HCT116 (cell line): ENCODE measurements at regions not wholly inside any gene's neighbourhood (a gene's known extent, or its start where the extent isn't known, plus 50 kb on each side); places are given as distances from the start of the nearest gene placed in this dataset.

ENCODE experiments used
- ATAC-seq: fragments of 200-7000 bp; cut with Tn5 transposase; 2 replicates; pipeline ENCODE4 v1.9.1; 2020; ENCODE audit warnings: mild to moderate bottlenecking, moderate library complexity
- BruUV-seq: library from RNA; stranded (reverse); fragments of 400-500 nt; replicated peaks from 2 replicates; lab custom pipeline; 2021; lab: Mats Ljungman, UMichigan
- CTCF ChIA-PET: fragments of 300-600 bp; sonication (Branson Sonifier 250); formaldehyde crosslinking; loops from one replicate; lab custom pipeline; 2021; ENCODE audit warnings: antibody characterized with exemption; lab: Charles Lee
- POLR2A ChIA-PET: fragments of 300-600, 350-600 bp; sonication (Branson Sonifier 250); formaldehyde crosslinking; loops from one replicate; lab custom pipeline; 2021; ENCODE audit warnings: antibody characterized with exemption; lab: Charles Lee
- RAD21 ChIA-PET, 2 experiments: fragments of 300-600 bp; sonication (Branson Sonifier 250); formaldehyde crosslinking; loops; one replicate each; lab custom pipeline; 2023; ENCODE audit warnings: low total read pairs in 2 of 2; ENCODE audit not compliant: uncharacterized antibody in 2 of 2, unreplicated experiment in 2 of 2, low non-redundant PET in 1 of 2; lab: Charles Lee
- DNase-seq: peaks from one replicate; pipeline ENCODE4 v3.0.0-alpha.2; 2010; ENCODE audit warnings: low read depth, low spot score
- H2AFZ ChIP-seq: fragments of 200-600 bp; shearing (Covaris generic), sonication (generic); 2 replicates; pipeline ENCODE4 v1.6.1; 2017; ENCODE audit warnings: low read depth, mixed run types, mixed read lengths, antibody characterized with exemption, low read length; ENCODE audit not compliant: poor library complexity, severe bottlenecking
- H3K27ac ChIP-seq: 2 replicates; pipeline ENCODE4 v1.5.1; 2012; ENCODE audit warnings: low read depth, low read length
- H3K27me3 ChIP-seq: fragments of 200-600 bp; sonication (generic); 2 replicates; pipeline ENCODE4 v1.6.1; 2016; ENCODE audit warnings: mixed run types, low read length, mixed read lengths; ENCODE audit not compliant: insufficient read depth
- H3K36me3 ChIP-seq, 2 experiments: fragments of 200-500 bp in 1 of 2; fragments of 200-600 bp in 1 of 2; sonication (Bioruptor generic) in 1 of 2; sonication (generic) in 1 of 2; 2 replicates each; pipeline versions ENCODE4 v1.5.1 to v1.6.1; 2014 to 2016; ENCODE audit warnings: low read length in 2 of 2, inconsistent platforms in 1 of 2, mixed read lengths in 1 of 2, mixed run types in 1 of 2; ENCODE audit not compliant: insufficient read depth in 2 of 2, control insufficient read depth in 1 of 2
- H3K4me1 ChIP-seq, 2 experiments: fragments of 200-600 bp in 1 of 2; sonication (generic) in 1 of 2; 2 replicates each; pipeline versions ENCODE4 v1.5.1 to v1.6.1; 2012 to 2017; ENCODE audit warnings: low read length in 2 of 2, inconsistent platforms in 1 of 2, mild to moderate bottlenecking in 1 of 2, mixed read lengths in 1 of 2, mixed run types in 1 of 2, moderate library complexity in 1 of 2; ENCODE audit not compliant: insufficient read depth in 2 of 2, control insufficient read depth in 1 of 2
- H3K4me2 ChIP-seq: fragments of 200-600 bp; sonication (generic); 2 replicates; pipeline ENCODE4 v1.6.1; 2017; ENCODE audit warnings: mixed run types, low read length, mixed read lengths
- H3K4me3 ChIP-seq, 2 experiments: fragments of 200-600 bp in 1 of 2; sonication (generic) in 1 of 2; replicated peaks in 1 of 2; 2 replicates each; pipeline ENCODE4 v1.5.1; 2011 to 2016; ENCODE audit warnings: low read length in 2 of 2, control low read depth in 1 of 2, low read depth in 1 of 2, mild to moderate bottlenecking in 1 of 2, mixed read lengths in 1 of 2, mixed run types in 1 of 2
- H3K79me2 ChIP-seq: fragments of 200-600 bp; sonication (generic); 2 replicates; pipeline ENCODE4 v1.6.1; 2017; ENCODE audit warnings: mild to moderate bottlenecking, mixed run types, low read length, moderate library complexity, mixed read lengths; ENCODE audit not compliant: insufficient read depth
- H3K9ac ChIP-seq: fragments of 200-600 bp; sonication (generic); 2 replicates; pipeline ENCODE4 v1.6.1; 2016; ENCODE audit warnings: low read length, mixed read lengths
- H3K9me2 ChIP-seq: fragments of 200-600 bp; sonication (generic), shearing (Covaris generic); 2 replicates; pipeline ENCODE4 v1.6.1; 2017; ENCODE audit warnings: mixed run types, mild to moderate bottlenecking, moderate library complexity; ENCODE audit not compliant: insufficient read depth
- H3K9me3 ChIP-seq, 2 experiments: fragments of 200-500 bp in 1 of 2; fragments of 200-600 bp in 1 of 2; sonication (Bioruptor generic) in 1 of 2; sonication (generic) in 1 of 2; 2 replicates each; pipeline ENCODE4 v1.6.1; 2014 to 2017; ENCODE audit warnings: low read length in 2 of 2, mixed read lengths in 2 of 2, inconsistent platforms in 1 of 2, low read depth in 1 of 2, mild to moderate bottlenecking in 1 of 2, mixed run types in 1 of 2, moderate library complexity in 1 of 2; ENCODE audit not compliant: control insufficient read depth in 1 of 2, insufficient read depth in 1 of 2
- H4K20me1 ChIP-seq: fragments of 200-600 bp; sonication (generic), shearing (Covaris generic); 2 replicates; pipeline ENCODE4 v1.6.1; 2017; ENCODE audit warnings: mixed run types, mild to moderate bottlenecking, moderate library complexity; ENCODE audit not compliant: insufficient read depth
- ATF3 ChIP-seq: IDR thresholded peaks from 2 replicates; pipeline ENCODE4 v1.6.1; 2012
- CBX3 ChIP-seq: IDR thresholded peaks from 2 replicates; pipeline ENCODE4 v1.6.1; 2012; ENCODE audit warnings: low read depth
- CEBPB ChIP-seq: IDR thresholded peaks from 2 replicates; pipeline ENCODE4 v1.6.1; 2012; ENCODE audit warnings: low read depth
- EGR1 ChIP-seq: IDR thresholded peaks from 2 replicates; pipeline ENCODE4 v1.6.1; 2012; ENCODE audit warnings: low read depth
- ELF1 ChIP-seq: IDR thresholded peaks from 2 replicates; pipeline ENCODE4 v1.6.1; 2012; ENCODE audit warnings: low read depth, borderline replicate concordance
- EZH2 ChIP-seq: fragments of 200-600 bp; sonication (generic); IDR thresholded peaks from 2 replicates; pipeline ENCODE4 v1.6.1; 2017; ENCODE audit warnings: antibody characterized with exemption, mixed run types
- FOSL1 ChIP-seq: IDR thresholded peaks from 2 replicates; pipeline ENCODE4 v1.6.1; 2012; ENCODE audit warnings: low read depth
- JUND ChIP-seq: IDR thresholded peaks from 2 replicates; pipeline ENCODE4 v1.6.1; 2012
- POLR2A ChIP-seq: IDR thresholded peaks from 2 replicates; pipeline ENCODE4 v1.7.0; 2011; ENCODE audit warnings: borderline replicate concordance; ENCODE audit not compliant: insufficient read depth, insufficient read length; ENCODE audit errors: extremely low read depth
- POLR2AphosphoS5 ChIP-seq: IDR thresholded peaks from 2 replicates; pipeline ENCODE4 v1.6.1; 2011; ENCODE audit warnings: mild to moderate bottlenecking, low read depth, low read length, moderate library complexity
- RAD21 ChIP-seq: IDR thresholded peaks from 2 replicates; pipeline ENCODE4 v1.6.1; 2012; ENCODE audit warnings: low read depth, mild to moderate bottlenecking
- SP1 ChIP-seq: IDR thresholded peaks from 2 replicates; pipeline ENCODE4 v1.6.1; 2012; ENCODE audit warnings: low read depth
- TCF7L2 ChIP-seq: IDR thresholded peaks from 2 replicates; pipeline ENCODE4 v1.7.0; 2011; ENCODE audit warnings: borderline replicate concordance, inconsistent platforms; ENCODE audit not compliant: insufficient read depth, insufficient read length; ENCODE audit errors: extremely low read depth
- YY1 ChIP-seq: IDR thresholded peaks from 2 replicates; pipeline ENCODE4 v1.6.1; 2011; ENCODE audit warnings: low read length, low read depth, moderate library complexity, mild to moderate bottlenecking; ENCODE audit not compliant: insufficient replicate concordance; ENCODE audit errors: extremely low read depth
- ZFX ChIP-seq: fragments of 450-650 bp; IDR thresholded peaks from 2 replicates; pipeline ENCODE4 v1.6.1; 2017
- ZNF274 ChIP-seq: fragments of 200-500 bp; sonication (Bioruptor generic); IDR thresholded peaks from 2 replicates; pipeline ENCODE4 v1.6.1; 2014; ENCODE audit warnings: mild to moderate bottlenecking, low read depth, low read length, inconsistent platforms
- intact Hi-C: fragments of 100-400 bp; cut with micrococcal nuclease; formaldehyde crosslinking; loops from 2 replicates; pipeline ENCODE4 v1.10.0; 2022
- TF ChIP-seq, protein P1 (sequence below), 3 experiments: fragments of 200-600 bp in 1 of 3; sonication (generic) in 1 of 3; IDR thresholded peaks in 2 of 3; conservative IDR thresholded peaks in 1 of 3; 2 replicates each; pipeline ENCODE4 v1.5.1; 2012 to 2017; ENCODE audit warnings: low read depth in 2 of 3, low read length in 2 of 3, antibody characterized with exemption in 1 of 3, borderline replicate concordance in 1 of 3, control low read depth in 1 of 3, mild to moderate bottlenecking in 1 of 3, mixed read lengths in 1 of 3, mixed run types in 1 of 3, moderate library complexity in 1 of 3; ENCODE audit not compliant: insufficient read depth in 1 of 3
- TF ChIP-seq, protein P2 (sequence below): IDR thresholded peaks from 2 replicates; pipeline ENCODE4 v1.6.1; 2012
- TF ChIP-seq, protein P3 (sequence below): IDR thresholded peaks from 2 replicates; pipeline ENCODE4 v1.6.1; 2011; ENCODE audit warnings: mild to moderate bottlenecking, low read length, moderate library complexity; ENCODE audit not compliant: insufficient replicate concordance; ENCODE audit errors: extremely low read depth

GRCh38 chr1:36735436-36735835 is 252.7 kb upstream of the CSF3R start:
- BruUV-seq = no TSS peak
- Histone ChIP-seq H3K4me1 (no peaks in the 10 kb centered on the region), H4K20me1 (no peaks in the 10 kb centered on the region), H3K79me2 (no peaks in the 10 kb centered on the region), H3K27ac (no peak overlapping the region), H3K36me3 (no peaks in the 10 kb centered on the region), H3K27me3 (peaks cover 51% of the 10 kb centered on the region), H3K4me3 (no peak overlapping the region), H3K9me2 (no peaks in the 10 kb centered on the region), H3K9me3 (no peaks in the 10 kb centered on the region), H2AFZ (no peak overlapping the region), H3K9ac (no peak overlapping the region), H3K4me2 (no peak overlapping the region)
- ATAC-seq (no peak), DNase-seq (no peak)
- ChIA-PET RAD21 (no interaction called here), CTCF (no interaction called here), POLR2A (no interaction called here)
- intact Hi-C loops = no loop called here
- TF ChIP-seq RAD21 (no peak), FOSL1 (no peak), POLR2A (no peak), POLR2AphosphoS5 (no peak), CBX3 (no peak), ELF1 (no peak), EZH2 (no peak), CEBPB (no peak), SP1 (no peak), YY1 (no peak), ZFX (no peak), TCF7L2 (no peak), JUND (no peak), ZNF274 (no peak), ATF3 (no peak), EGR1 (no peak)
- TF ChIP-seq, protein P1, sequence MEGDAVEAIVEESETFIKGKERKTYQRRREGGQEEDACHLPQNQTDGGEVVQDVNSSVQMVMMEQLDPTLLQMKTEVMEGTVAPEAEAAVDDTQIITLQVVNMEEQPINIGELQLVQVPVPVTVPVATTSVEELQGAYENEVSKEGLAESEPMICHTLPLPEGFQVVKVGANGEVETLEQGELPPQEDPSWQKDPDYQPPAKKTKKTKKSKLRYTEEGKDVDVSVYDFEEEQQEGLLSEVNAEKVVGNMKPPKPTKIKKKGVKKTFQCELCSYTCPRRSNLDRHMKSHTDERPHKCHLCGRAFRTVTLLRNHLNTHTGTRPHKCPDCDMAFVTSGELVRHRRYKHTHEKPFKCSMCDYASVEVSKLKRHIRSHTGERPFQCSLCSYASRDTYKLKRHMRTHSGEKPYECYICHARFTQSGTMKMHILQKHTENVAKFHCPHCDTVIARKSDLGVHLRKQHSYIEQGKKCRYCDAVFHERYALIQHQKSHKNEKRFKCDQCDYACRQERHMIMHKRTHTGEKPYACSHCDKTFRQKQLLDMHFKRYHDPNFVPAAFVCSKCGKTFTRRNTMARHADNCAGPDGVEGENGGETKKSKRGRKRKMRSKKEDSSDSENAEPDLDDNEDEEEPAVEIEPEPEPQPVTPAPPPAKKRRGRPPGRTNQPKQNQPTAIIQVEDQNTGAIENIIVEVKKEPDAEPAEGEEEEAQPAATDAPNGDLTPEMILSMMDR (IDR thresholded peaks at IDR 0.05 in 2 of 3, conservative IDR thresholded peaks at IDR 0.05 in 1 of 3; ENCODE audit: borderline replicate concordance in 1 of 3, insufficient read depth in 1 of 3, low read depth in 2 of 3, low read length in 2 of 3) = no peak
- TF ChIP-seq, protein P2, sequence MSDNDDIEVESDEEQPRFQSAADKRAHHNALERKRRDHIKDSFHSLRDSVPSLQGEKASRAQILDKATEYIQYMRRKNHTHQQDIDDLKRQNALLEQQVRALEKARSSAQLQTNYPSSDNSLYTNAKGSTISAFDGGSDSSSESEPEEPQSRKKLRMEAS = no peak
- TF ChIP-seq, protein P3, sequence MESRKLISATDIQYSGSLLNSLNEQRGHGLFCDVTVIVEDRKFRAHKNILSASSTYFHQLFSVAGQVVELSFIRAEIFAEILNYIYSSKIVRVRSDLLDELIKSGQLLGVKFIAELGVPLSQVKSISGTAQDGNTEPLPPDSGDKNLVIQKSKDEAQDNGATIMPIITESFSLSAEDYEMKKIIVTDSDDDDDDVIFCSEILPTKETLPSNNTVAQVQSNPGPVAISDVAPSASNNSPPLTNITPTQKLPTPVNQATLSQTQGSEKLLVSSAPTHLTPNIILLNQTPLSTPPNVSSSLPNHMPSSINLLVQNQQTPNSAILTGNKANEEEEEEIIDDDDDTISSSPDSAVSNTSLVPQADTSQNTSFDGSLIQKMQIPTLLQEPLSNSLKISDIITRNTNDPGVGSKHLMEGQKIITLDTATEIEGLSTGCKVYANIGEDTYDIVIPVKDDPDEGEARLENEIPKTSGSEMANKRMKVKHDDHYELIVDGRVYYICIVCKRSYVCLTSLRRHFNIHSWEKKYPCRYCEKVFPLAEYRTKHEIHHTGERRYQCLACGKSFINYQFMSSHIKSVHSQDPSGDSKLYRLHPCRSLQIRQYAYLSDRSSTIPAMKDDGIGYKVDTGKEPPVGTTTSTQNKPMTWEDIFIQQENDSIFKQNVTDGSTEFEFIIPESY = no peak
